GM12878 (cell line): ENCODE measurements at regions not wholly inside any gene's neighbourhood (a gene's known extent, or its start where the extent isn't known, plus 50 kb on each side); places are given as distances from the start of the nearest gene placed in this dataset.

Source experiments
- ATAC-seq: fragments of 200-7000 bp; cut with Tn5 transposase; 3 replicates; pipeline ENCODE4 v1.9.1; 2020; ENCODE audit warnings: mild to moderate bottlenecking, moderate library complexity
- BruUV-seq: library from RNA; stranded (reverse); fragments of 400-500 nt; replicated peaks from 2 replicates; lab custom pipeline; 2021; lab: Mats Ljungman, UMichigan
- CTCF ChIA-PET: fragments of 300-600 bp; sonication (Branson Sonifier 250); formaldehyde crosslinking; extraction: SDS; loops from one replicate; lab custom pipeline; 2021; ENCODE audit warnings: inconsistent platforms; lab: Yijun Ruan, JAX
- POLR2A ChIA-PET: fragments of 350-600 bp; formaldehyde crosslinking; extraction: SDS; loops from one replicate; lab custom pipeline; 2021; ENCODE audit warnings: inconsistent platforms; lab: Charles Lee
- RAD21 ChIA-PET: fragments of 300-600 bp; sonication (Branson Sonifier 250); formaldehyde crosslinking; loops from one replicate; lab custom pipeline; 2023; ENCODE audit warnings: antibody characterized with exemption; ENCODE audit not compliant: unreplicated experiment; lab: Charles Lee
- SMC1A ChIA-PET: fragments of 300-600 bp; sonication (Branson Sonifier 250); formaldehyde crosslinking; loops from one replicate; lab custom pipeline; 2023; ENCODE audit not compliant: unreplicated experiment, uncharacterized antibody; lab: Charles Lee
- DNase-seq: peaks from one replicate; pipeline ENCODE4 v3.0.0-alpha.2; 2011; ENCODE audit warnings: low read depth, low spot score
- FAIRE-seq: peaks from 3 replicates; lab custom pipeline; 2011; peaks lifted over from hg19 to GRCh38; lab: Jason Lieb, UNC
- H2AFZ ChIP-seq: 2 replicates; pipeline ENCODE4 v1.6.0; 2011; ENCODE audit warnings: low read depth, low read length, control low read depth; ENCODE audit not compliant: control insufficient read depth
- H3K27ac ChIP-seq: 2 replicates; pipeline ENCODE4 v1.5.1; 2011; ENCODE audit warnings: control low read depth; ENCODE audit not compliant: control insufficient read depth, insufficient read depth
- H3K27me3 ChIP-seq, 2 experiments: replicated peaks in 1 of 2; 2 replicates each; pipeline versions ENCODE4 v1.6.0 to v1.6.1; 2011; ENCODE audit warnings: low read length in 1 of 2; ENCODE audit not compliant: control insufficient read depth in 2 of 2, insufficient read depth in 2 of 2
- H3K36me3 ChIP-seq, 2 experiments: 2 replicates each; pipeline ENCODE4 v1.5.1; 2011; ENCODE audit warnings: low read length in 1 of 2; ENCODE audit not compliant: control insufficient read depth in 2 of 2, insufficient read depth in 2 of 2
- H3K4me1 ChIP-seq: 2 replicates; pipeline ENCODE4 v1.6.1; 2011; ENCODE audit warnings: mild to moderate bottlenecking, low read length, moderate library complexity, mixed read lengths; ENCODE audit not compliant: control insufficient read depth, insufficient read depth
- H3K4me2 ChIP-seq: 2 replicates; pipeline ENCODE4 v1.6.0; 2011; ENCODE audit warnings: control low read depth; ENCODE audit not compliant: control insufficient read depth, insufficient read depth
- H3K4me3 ChIP-seq: fragments of 200-600 bp; sonication (generic); 2 replicates; pipeline ENCODE4 v1.5.1; 2016
- H3K79me2 ChIP-seq: 2 replicates; pipeline ENCODE4 v1.6.0; 2011; ENCODE audit warnings: low read length; ENCODE audit not compliant: control insufficient read depth, insufficient read depth
- H3K9ac ChIP-seq: 2 replicates; pipeline ENCODE4 v1.8.0; 2011; ENCODE audit warnings: low read length, control low read depth, mixed read lengths; ENCODE audit not compliant: control insufficient read depth, insufficient read depth
- H3K9me3 ChIP-seq: replicated peaks from 3 replicates; pipeline ENCODE4 v1.5.1; 2011; ENCODE audit warnings: mild to moderate bottlenecking, low read length; ENCODE audit not compliant: control insufficient read depth, insufficient read depth
- H4K20me1 ChIP-seq: 2 replicates; pipeline ENCODE4 v1.6.0; 2011; ENCODE audit not compliant: control insufficient read depth, insufficient read depth
- ASH2L ChIP-seq: fragments of 300-600, 200-600 bp; sonication (generic); IDR thresholded peaks from 2 replicates; pipeline ENCODE4 v1.6.1; 2017; ENCODE audit warnings: low read depth, mild to moderate bottlenecking, borderline replicate concordance
- BACH1 ChIP-seq: fragments of 450-650 bp; IDR thresholded peaks from 2 replicates; pipeline ENCODE4 v1.6.1; 2017; ENCODE audit warnings: mild to moderate bottlenecking, borderline replicate concordance
- CBX5 ChIP-seq: sonication (generic); IDR thresholded peaks from 2 replicates; pipeline ENCODE4 v1.6.1; 2016; ENCODE audit warnings: low read depth, moderate library complexity, mild to moderate bottlenecking, inconsistent platforms
- CEBPB ChIP-seq, 2 experiments: fragments of 150-350 bp in 1 of 2; IDR thresholded peaks; 2 replicates each; pipeline ENCODE4 v1.6.1; 2012 to 2014; ENCODE audit warnings: low read depth in 2 of 2, low read length in 2 of 2, borderline replicate concordance in 1 of 2, inconsistent platforms in 1 of 2
- EZH2 ChIP-seq: IDR thresholded peaks from 2 replicates; pipeline ENCODE4 v1.6.1; 2012; ENCODE audit warnings: low read depth, mild to moderate bottlenecking, control low read depth, inconsistent platforms, low read length, borderline replicate concordance; ENCODE audit not compliant: control insufficient read depth
- NRF1 ChIP-seq: conservative IDR thresholded peaks from 2 replicates; pipeline ENCODE4 v1.6.1; 2011; ENCODE audit warnings: mild to moderate bottlenecking, low read depth, low read length, improper control_type of control experiment
- POU2F2 ChIP-seq: IDR thresholded peaks from 3 replicates; pipeline ENCODE4 v1.6.1; 2011; ENCODE audit warnings: low read depth, mild to moderate bottlenecking, low read length, borderline replicate concordance
- SMAD5 ChIP-seq: IDR thresholded peaks from 2 replicates; pipeline ENCODE4 v1.6.1; 2016; ENCODE audit warnings: antibody characterized with exemption, low read depth
- SREBF1 ChIP-seq: IDR thresholded peaks from 2 replicates; pipeline ENCODE4 v1.6.1; 2012; ENCODE audit warnings: mild to moderate bottlenecking, low read length
- TAF1 ChIP-seq: IDR thresholded peaks from 2 replicates; pipeline ENCODE4 v1.6.1; 2011; ENCODE audit warnings: mild to moderate bottlenecking, low read depth, low read length, borderline replicate concordance
- ZNF207 ChIP-seq: fragments of 450-650 bp; IDR thresholded peaks from 2 replicates; pipeline ENCODE4 v1.6.1; 2014; ENCODE audit warnings: antibody characterized with exemption, mild to moderate bottlenecking, borderline replicate concordance
- WGBS: methylation state at CpG from one replicate; pipeline ENCODE4 v1.1.6; 2016; ENCODE audit warnings: low lambda C conversion rate; ENCODE audit not compliant: insufficient replicate concordance, insufficient coverage; ENCODE audit errors: missing lambda C conversion rate; 5-methylcytosine and 5-hydroxymethylcytosine counted together
- in situ Hi-C: fragments of 300-500 bp; cut with MboI; formaldehyde crosslinking; loops from 9 replicates; pipeline ENCODE4 v1.14.3; 2018; ENCODE audit warnings: mixed read lengths
- intact Hi-C: fragments of 100-400 bp; cut with micrococcal nuclease; formaldehyde crosslinking; loops from one replicate; pipeline ENCODE4 v1.14.2; 2022; ENCODE audit not compliant: unreplicated experiment
- TF ChIP-seq, protein P1 (sequence below): IDR thresholded peaks from 2 replicates; pipeline ENCODE4 v1.6.1; 2012; ENCODE audit warnings: improper control_type of control experiment, low read depth, low read length; ENCODE audit not compliant: insufficient replicate concordance
- TF ChIP-seq, protein P2 (sequence below): fragments of 450-650 bp; IDR thresholded peaks from 2 replicates; pipeline ENCODE4 v1.6.1; 2014; ENCODE audit warnings: mild to moderate bottlenecking
- TF ChIP-seq, protein P3 (sequence below): IDR thresholded peaks from 2 replicates; pipeline ENCODE4 v1.6.1; 2011; ENCODE audit warnings: mild to moderate bottlenecking, low read depth, low read length, moderate library complexity; ENCODE audit not compliant: insufficient replicate concordance
- TF ChIP-seq, protein P4 (sequence below), 3 experiments: IDR thresholded peaks in 2 of 3; conservative IDR thresholded peaks in 1 of 3; 2 replicates each; pipeline ENCODE4 v1.5.1; 2011; ENCODE audit warnings: low read depth in 3 of 3, low read length in 3 of 3, mild to moderate bottlenecking in 3 of 3, control low read depth in 2 of 3, moderate library complexity in 2 of 3, inconsistent platforms in 1 of 3, mixed read lengths in 1 of 3; ENCODE audit not compliant: control insufficient read depth in 2 of 3, insufficient read depth in 1 of 3; ENCODE audit errors: extremely low read depth in 1 of 3

DNA sequence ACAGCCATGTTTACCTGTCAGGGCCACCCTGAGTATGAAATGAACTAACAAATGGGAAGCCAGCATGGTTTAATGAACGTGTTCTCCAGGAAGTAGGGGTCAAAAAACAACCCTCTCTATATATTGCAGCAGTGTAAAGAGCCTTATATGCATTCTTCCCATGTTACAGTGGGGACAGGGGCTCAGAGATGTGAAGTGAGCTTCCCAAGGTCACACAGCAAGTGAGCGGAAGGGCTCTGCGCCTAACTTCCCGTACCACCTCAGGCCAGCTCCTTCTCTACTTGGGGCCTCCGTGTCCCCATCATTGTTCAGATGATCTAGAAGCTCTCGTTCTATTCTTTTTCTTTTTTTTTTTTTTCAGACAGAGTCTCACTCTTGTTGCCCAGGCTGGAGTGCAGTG, 105.1 kb upstream of the MAP1LC3B2 start:
- Histone ChIP-seq H3K9me3 (no peaks in the 10 kb centered on the region; the same call in 2 of the 3 replicates), H3K36me3 (no peaks in the 10 kb centered on the region), H3K4me3 (no peak overlapping the region), H3K4me1 (peaks cover 4% of the 10 kb centered on the region), H3K4me2 (no peak overlapping the region), H3K27ac (no peak overlapping the region), H3K27me3 (peaks cover 0 to 4% of the 10 kb centered on the region in 2 experiments; a peak in 1 of 4 replicates), H3K9ac (no peak overlapping the region), H4K20me1 (no peaks in the 10 kb centered on the region), H2AFZ (no peak overlapping the region), H3K79me2 (no peaks in the 10 kb centered on the region)
- intact Hi-C loops (no loop called here), in situ Hi-C loops (no loop called here)
- FAIRE-seq: no peak
- no peak for DNase-seq
- no peak for ATAC-seq
- 64% methylated on average over 6 of the region's 6 CpGs for WGBS
- ChIA-PET RAD21 (no interaction called here), CTCF (no interaction called here), SMC1A (interaction anchor here (0.6 kb wide), 2 partner anchors 186 to 1532 kb away, joined by 3 read pairs; no protein-coding TSS in a partner anchor), POLR2A (no interaction called here)
- no TSS peak for BruUV-seq
- TF ChIP-seq, protein P1, sequence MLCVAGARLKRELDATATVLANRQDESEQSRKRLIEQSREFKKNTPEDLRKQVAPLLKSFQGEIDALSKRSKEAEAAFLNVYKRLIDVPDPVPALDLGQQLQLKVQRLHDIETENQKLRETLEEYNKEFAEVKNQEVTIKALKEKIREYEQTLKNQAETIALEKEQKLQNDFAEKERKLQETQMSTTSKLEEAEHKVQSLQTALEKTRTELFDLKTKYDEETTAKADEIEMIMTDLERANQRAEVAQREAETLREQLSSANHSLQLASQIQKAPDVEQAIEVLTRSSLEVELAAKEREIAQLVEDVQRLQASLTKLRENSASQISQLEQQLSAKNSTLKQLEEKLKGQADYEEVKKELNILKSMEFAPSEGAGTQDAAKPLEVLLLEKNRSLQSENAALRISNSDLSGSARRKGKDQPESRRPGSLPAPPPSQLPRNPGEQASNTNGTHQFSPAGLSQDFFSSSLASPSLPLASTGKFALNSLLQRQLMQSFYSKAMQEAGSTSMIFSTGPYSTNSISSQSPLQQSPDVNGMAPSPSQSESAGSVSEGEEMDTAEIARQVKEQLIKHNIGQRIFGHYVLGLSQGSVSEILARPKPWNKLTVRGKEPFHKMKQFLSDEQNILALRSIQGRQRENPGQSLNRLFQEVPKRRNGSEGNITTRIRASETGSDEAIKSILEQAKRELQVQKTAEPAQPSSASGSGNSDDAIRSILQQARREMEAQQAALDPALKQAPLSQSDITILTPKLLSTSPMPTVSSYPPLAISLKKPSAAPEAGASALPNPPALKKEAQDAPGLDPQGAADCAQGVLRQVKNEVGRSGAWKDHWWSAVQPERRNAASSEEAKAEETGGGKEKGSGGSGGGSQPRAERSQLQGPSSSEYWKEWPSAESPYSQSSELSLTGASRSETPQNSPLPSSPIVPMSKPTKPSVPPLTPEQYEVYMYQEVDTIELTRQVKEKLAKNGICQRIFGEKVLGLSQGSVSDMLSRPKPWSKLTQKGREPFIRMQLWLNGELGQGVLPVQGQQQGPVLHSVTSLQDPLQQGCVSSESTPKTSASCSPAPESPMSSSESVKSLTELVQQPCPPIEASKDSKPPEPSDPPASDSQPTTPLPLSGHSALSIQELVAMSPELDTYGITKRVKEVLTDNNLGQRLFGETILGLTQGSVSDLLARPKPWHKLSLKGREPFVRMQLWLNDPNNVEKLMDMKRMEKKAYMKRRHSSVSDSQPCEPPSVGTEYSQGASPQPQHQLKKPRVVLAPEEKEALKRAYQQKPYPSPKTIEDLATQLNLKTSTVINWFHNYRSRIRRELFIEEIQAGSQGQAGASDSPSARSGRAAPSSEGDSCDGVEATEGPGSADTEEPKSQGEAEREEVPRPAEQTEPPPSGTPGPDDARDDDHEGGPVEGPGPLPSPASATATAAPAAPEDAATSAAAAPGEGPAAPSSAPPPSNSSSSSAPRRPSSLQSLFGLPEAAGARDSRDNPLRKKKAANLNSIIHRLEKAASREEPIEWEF: no peak
- TF ChIP-seq EZH2 (no peak), TAF1 (no peak), CEBPB (IDR thresholded peaks at IDR 0.05; ENCODE audit: borderline replicate concordance in 1 of 2, low read depth in 2 of 2, low read length in 2 of 2) (no peak), BACH1 (no peak), CBX5 (no peak), SMAD5 (no peak), ZNF207 (no peak), NRF1 (no peak), POU2F2 (no peak), SREBF1 (no peak), ASH2L (no peak)
- TF ChIP-seq, protein P2, sequence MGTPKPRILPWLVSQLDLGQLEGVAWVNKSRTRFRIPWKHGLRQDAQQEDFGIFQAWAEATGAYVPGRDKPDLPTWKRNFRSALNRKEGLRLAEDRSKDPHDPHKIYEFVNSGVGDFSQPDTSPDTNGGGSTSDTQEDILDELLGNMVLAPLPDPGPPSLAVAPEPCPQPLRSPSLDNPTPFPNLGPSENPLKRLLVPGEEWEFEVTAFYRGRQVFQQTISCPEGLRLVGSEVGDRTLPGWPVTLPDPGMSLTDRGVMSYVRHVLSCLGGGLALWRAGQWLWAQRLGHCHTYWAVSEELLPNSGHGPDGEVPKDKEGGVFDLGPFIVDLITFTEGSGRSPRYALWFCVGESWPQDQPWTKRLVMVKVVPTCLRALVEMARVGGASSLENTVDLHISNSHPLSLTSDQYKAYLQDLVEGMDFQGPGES: no peak
- TF ChIP-seq, protein P3, sequence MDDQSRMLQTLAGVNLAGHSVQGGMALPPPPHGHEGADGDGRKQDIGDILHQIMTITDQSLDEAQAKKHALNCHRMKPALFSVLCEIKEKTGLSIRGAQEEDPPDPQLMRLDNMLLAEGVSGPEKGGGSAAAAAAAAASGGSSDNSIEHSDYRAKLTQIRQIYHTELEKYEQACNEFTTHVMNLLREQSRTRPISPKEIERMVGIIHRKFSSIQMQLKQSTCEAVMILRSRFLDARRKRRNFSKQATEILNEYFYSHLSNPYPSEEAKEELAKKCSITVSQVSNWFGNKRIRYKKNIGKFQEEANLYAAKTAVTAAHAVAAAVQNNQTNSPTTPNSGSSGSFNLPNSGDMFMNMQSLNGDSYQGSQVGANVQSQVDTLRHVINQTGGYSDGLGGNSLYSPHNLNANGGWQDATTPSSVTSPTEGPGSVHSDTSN: no peak
- TF ChIP-seq, protein P4, sequence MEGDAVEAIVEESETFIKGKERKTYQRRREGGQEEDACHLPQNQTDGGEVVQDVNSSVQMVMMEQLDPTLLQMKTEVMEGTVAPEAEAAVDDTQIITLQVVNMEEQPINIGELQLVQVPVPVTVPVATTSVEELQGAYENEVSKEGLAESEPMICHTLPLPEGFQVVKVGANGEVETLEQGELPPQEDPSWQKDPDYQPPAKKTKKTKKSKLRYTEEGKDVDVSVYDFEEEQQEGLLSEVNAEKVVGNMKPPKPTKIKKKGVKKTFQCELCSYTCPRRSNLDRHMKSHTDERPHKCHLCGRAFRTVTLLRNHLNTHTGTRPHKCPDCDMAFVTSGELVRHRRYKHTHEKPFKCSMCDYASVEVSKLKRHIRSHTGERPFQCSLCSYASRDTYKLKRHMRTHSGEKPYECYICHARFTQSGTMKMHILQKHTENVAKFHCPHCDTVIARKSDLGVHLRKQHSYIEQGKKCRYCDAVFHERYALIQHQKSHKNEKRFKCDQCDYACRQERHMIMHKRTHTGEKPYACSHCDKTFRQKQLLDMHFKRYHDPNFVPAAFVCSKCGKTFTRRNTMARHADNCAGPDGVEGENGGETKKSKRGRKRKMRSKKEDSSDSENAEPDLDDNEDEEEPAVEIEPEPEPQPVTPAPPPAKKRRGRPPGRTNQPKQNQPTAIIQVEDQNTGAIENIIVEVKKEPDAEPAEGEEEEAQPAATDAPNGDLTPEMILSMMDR (IDR thresholded peaks at IDR 0.05 in 2 of 3, conservative IDR thresholded peaks at IDR 0.05 in 1 of 3; ENCODE audit: control insufficient read depth in 2 of 3, extremely low read depth in 1 of 3, insufficient read depth in 1 of 3, low read depth in 3 of 3, low read length in 3 of 3): no peak
